Astrocyte (in vitro differentiated cells and primary cell): ENCODE measurements at regions not wholly inside any gene's neighbourhood (a gene's known extent, or its start where the extent isn't known, plus 50 kb on each side); places are given as distances from the start of the nearest gene placed in this dataset.

ENCODE experiments used
- DNase-seq: peaks from one replicate; pipeline ENCODE4 v3.0.0-alpha.2; 2010; ENCODE audit warnings: low read depth
- FAIRE-seq: peaks from 2 replicates; lab custom pipeline; 2011; peaks lifted over from hg19 to GRCh38; lab: Jason Lieb, UNC
- H2AFZ ChIP-seq: 2 replicates; pipeline ENCODE4 v1.6.0; 2012; ENCODE audit warnings: low read depth, low read length, inconsistent platforms
- H3K27ac ChIP-seq: 2 replicates; pipeline ENCODE4 v1.5.1; 2011; ENCODE audit warnings: low read depth, low read length, inconsistent platforms
- H3K27me3 ChIP-seq: 2 replicates; pipeline ENCODE4 v1.6.0; 2011; ENCODE audit warnings: low read length, inconsistent platforms; ENCODE audit not compliant: insufficient read depth
- H3K36me3 ChIP-seq: 2 replicates; pipeline ENCODE4 v1.5.1; 2011; ENCODE audit warnings: low read length, inconsistent platforms; ENCODE audit not compliant: insufficient read depth
- H3K4me1 ChIP-seq: 2 replicates; pipeline ENCODE4 v1.5.1; 2011; ENCODE audit warnings: low read length, inconsistent platforms; ENCODE audit not compliant: insufficient read depth
- H3K4me2 ChIP-seq: 2 replicates; pipeline ENCODE4 v1.6.0; 2012; ENCODE audit warnings: low read length, inconsistent platforms
- H3K4me3 ChIP-seq: 2 replicates; pipeline ENCODE4 v1.5.1; 2011; ENCODE audit warnings: low read depth, mild to moderate bottlenecking, low read length, inconsistent platforms; ENCODE audit not compliant: insufficient read depth
- H3K79me2 ChIP-seq: 2 replicates; pipeline ENCODE4 v1.6.0; 2012; ENCODE audit warnings: mild to moderate bottlenecking, low read length, inconsistent platforms; ENCODE audit not compliant: insufficient read depth
- H3K9ac ChIP-seq: 2 replicates; pipeline ENCODE4 v1.6.0; 2012; ENCODE audit warnings: mild to moderate bottlenecking, low read length, inconsistent platforms
- H3K9me3 ChIP-seq: 2 replicates; pipeline ENCODE4 v1.5.1; 2012; ENCODE audit warnings: low read depth, mild to moderate bottlenecking, low read length, inconsistent platforms; ENCODE audit not compliant: insufficient read depth
- H4K20me1 ChIP-seq: 2 replicates; pipeline ENCODE4 v1.6.0; 2012; ENCODE audit warnings: low read length, inconsistent platforms; ENCODE audit not compliant: insufficient read depth
- H3K27ac Mint-ChIP-seq: one replicate; pipeline ENCODE4 v1.8.0; 2021; ENCODE audit warnings: mild to moderate bottlenecking, mixed read lengths; ENCODE audit not compliant: unreplicated experiment
- H3K27me3 Mint-ChIP-seq: one replicate; pipeline ENCODE4 v1.8.0; 2021; ENCODE audit warnings: low read depth, mixed read lengths; ENCODE audit not compliant: unreplicated experiment
- H3K36me3 Mint-ChIP-seq: one replicate; pipeline ENCODE4 v1.8.0; 2021; ENCODE audit warnings: low read depth, mixed read lengths; ENCODE audit not compliant: unreplicated experiment
- H3K4me1 Mint-ChIP-seq: one replicate; pipeline ENCODE4 v1.8.0; 2021; ENCODE audit warnings: low read depth, mixed read lengths; ENCODE audit not compliant: unreplicated experiment
- H3K4me3 Mint-ChIP-seq: one replicate; pipeline ENCODE4 v1.8.0; 2021; ENCODE audit warnings: mild to moderate bottlenecking, moderate library complexity, mixed read lengths; ENCODE audit not compliant: unreplicated experiment
- H3K9me3 Mint-ChIP-seq: one replicate; pipeline ENCODE4 v1.8.0; 2021; ENCODE audit warnings: mild to moderate bottlenecking, mixed read lengths; ENCODE audit not compliant: unreplicated experiment
- EZH2 ChIP-seq: IDR thresholded peaks from 2 replicates; pipeline ENCODE4 v1.6.1; 2012; ENCODE audit warnings: mild to moderate bottlenecking, low read length, inconsistent platforms; ENCODE audit not compliant: insufficient read depth
- TF ChIP-seq, protein P1 (sequence below): IDR thresholded peaks from 2 replicates; pipeline ENCODE4 v1.5.1; 2011; ENCODE audit warnings: low read depth, mild to moderate bottlenecking, inconsistent platforms, low read length, moderate library complexity; ENCODE audit not compliant: insufficient read depth

DNA sequence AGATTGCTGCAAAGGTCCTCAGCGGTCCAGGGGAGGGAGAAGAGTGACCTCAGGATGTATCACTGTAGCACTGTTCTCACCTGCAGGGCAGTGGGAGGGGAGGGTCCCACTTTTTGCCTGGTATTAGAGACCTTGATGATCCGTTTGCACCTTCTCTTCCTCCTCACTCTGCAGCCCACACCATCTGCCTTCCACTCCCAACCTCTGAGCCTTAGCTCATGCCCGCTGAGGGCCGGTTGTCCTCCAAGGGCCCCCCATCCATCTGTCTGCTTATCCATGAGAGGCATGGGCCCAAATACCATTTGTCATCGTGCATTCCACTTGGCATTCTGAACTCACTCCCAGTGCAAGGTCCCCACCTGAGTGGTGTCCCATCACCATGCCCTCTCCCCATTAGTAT is 64.6 kb upstream of the PCBD1 start:
- Mint-ChIP-seq H3K4me3 (no peak overlapping the region), H3K36me3 (no peaks in the 10 kb centered on the region), H3K27ac (no peak overlapping the region), H3K4me1 (no peaks in the 10 kb centered on the region), H3K9me3 (no peaks in the 10 kb centered on the region), H3K27me3 (peaks cover 82% of the 10 kb centered on the region)
- H3K9me3 ChIP-seq, result no peaks in the 10 kb centered on the region
- DNase-seq (no peak), FAIRE-seq (no peak)
- H3K4me2 ChIP-seq, result no peak overlapping the region
- H2AFZ ChIP-seq, result no peak overlapping the region
- H3K36me3 ChIP-seq, result no peaks in the 10 kb centered on the region
- H3K4me1 ChIP-seq, result no peaks in the 10 kb centered on the region
- H4K20me1 ChIP-seq, result no peaks in the 10 kb centered on the region
- no peaks in the 10 kb centered on the region for H3K79me2 ChIP-seq
- no peak overlapping the region for H3K27ac ChIP-seq
- H3K9ac ChIP-seq, result no peak overlapping the region
- H3K27me3 ChIP-seq, result peaks cover 48% of the 10 kb centered on the region
- TF ChIP-seq, protein P1, sequence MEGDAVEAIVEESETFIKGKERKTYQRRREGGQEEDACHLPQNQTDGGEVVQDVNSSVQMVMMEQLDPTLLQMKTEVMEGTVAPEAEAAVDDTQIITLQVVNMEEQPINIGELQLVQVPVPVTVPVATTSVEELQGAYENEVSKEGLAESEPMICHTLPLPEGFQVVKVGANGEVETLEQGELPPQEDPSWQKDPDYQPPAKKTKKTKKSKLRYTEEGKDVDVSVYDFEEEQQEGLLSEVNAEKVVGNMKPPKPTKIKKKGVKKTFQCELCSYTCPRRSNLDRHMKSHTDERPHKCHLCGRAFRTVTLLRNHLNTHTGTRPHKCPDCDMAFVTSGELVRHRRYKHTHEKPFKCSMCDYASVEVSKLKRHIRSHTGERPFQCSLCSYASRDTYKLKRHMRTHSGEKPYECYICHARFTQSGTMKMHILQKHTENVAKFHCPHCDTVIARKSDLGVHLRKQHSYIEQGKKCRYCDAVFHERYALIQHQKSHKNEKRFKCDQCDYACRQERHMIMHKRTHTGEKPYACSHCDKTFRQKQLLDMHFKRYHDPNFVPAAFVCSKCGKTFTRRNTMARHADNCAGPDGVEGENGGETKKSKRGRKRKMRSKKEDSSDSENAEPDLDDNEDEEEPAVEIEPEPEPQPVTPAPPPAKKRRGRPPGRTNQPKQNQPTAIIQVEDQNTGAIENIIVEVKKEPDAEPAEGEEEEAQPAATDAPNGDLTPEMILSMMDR, result no peak
- TF ChIP-seq EZH2, result no peak
- no peak overlapping the region for H3K4me3 ChIP-seq

DNA sequence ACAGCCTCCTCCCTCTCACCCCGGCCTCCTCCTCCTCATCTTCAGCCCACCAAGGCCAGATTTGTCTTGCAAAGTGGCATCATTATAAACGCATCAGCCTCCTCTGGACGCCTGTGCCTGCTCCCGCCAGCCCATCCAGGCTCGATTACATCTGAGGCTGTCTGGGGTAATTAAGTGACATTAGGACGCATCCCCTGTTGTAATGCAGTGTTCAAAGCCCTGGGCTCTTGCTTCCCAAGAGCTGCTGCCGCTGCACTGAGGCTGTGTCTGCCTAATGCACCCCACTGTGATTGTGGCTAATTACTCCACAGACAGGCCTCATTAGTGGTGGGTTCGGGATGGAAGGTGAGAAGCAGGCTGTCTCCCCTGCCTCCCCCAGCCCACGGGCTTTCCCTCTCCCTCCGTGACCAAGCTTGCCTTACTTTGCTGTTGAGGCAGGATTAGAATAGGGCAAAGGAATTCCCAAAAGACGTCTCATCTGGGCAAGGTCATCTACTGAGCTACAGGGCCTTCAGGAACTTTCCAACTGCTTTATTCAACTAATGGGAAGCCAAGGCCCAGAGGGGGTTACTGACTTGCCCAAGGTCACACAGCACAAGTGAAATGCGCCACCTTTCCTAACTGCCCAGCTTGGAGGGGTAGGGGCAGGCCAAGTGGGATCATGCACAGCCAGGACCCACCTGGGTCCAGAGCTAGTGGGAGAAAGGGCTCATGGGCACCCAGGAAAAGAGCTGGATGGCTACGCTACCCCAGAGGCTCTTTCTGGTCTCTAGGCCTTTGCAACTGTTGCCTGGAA is 66.2 kb upstream of the PCBD1 start:
- H3K27me3 Mint-ChIP-seq, result peaks cover 70% of the 10 kb centered on the region
- no peaks in the 10 kb centered on the region for H3K36me3 Mint-ChIP-seq

More for the DNA sequence above, 66.2 kb upstream of the PCBD1 start:
- no peak for DNase-seq
- H3K36me3 ChIP-seq, result no peaks in the 10 kb centered on the region
- no peak for TF ChIP-seq EZH2
- TF ChIP-seq, protein P1, result no peak
- no peak overlapping the region for H3K4me3 Mint-ChIP-seq
- no peak overlapping the region for H2AFZ ChIP-seq
- H3K4me1 ChIP-seq, result no peaks in the 10 kb centered on the region
- no peak overlapping the region for H3K4me3 ChIP-seq
- H3K9me3 ChIP-seq, result no peaks in the 10 kb centered on the region
- H4K20me1 ChIP-seq, result no peaks in the 10 kb centered on the region
- H3K4me2 ChIP-seq, result no peak overlapping the region
- no peaks in the 10 kb centered on the region for H3K79me2 ChIP-seq
- no peak for FAIRE-seq
- H3K27me3 ChIP-seq, result peaks cover 42% of the 10 kb centered on the region
- no peaks in the 10 kb centered on the region for H3K4me1 Mint-ChIP-seq
- H3K27ac ChIP-seq, result no peak overlapping the region
- no peaks in the 10 kb centered on the region for H3K9me3 Mint-ChIP-seq
- H3K9ac ChIP-seq, result no peak overlapping the region
- H3K27ac Mint-ChIP-seq, result no peak overlapping the region
